PC-3 (cell line): ENCODE measurements at regions not wholly inside any gene's neighbourhood (a gene's known extent, or its start where the extent isn't known, plus 50 kb on each side); places are given as distances from the start of the nearest gene placed in this dataset.

Source experiments
- ATAC-seq: fragments of 200-7000 bp; cut with Tn5 transposase; 2 replicates; pipeline ENCODE4 v1.9.1; 2020; ENCODE audit warnings: mild to moderate bottlenecking, moderate library complexity
- BruUV-seq: library from RNA; stranded (reverse); fragments of 400-500 nt; replicated peaks from 2 replicates; lab custom pipeline; 2021; lab: Mats Ljungman, UMichigan
- CTCF ChIA-PET: fragments of 300-600 bp; sonication (Branson Sonifier 250); formaldehyde crosslinking; loops from one replicate; lab custom pipeline; 2022; ENCODE audit warnings: antibody characterized with exemption; lab: Charles Lee
- POLR2A ChIA-PET: fragments of 300-600 bp; sonication (Branson Sonifier 250); formaldehyde crosslinking; loops from one replicate; lab custom pipeline; 2022; ENCODE audit warnings: antibody characterized with exemption; ENCODE audit not compliant: unreplicated experiment; lab: Charles Lee
- DNase-seq: peaks from one replicate; pipeline ENCODE4 v3.0.0-alpha.2; 2015
- H2AFZ ChIP-seq: fragments of 300-600 bp; sonication (generic); 2 replicates; pipeline ENCODE4 v1.6.0; 2016; ENCODE audit warnings: antibody characterized with exemption, low read length
- H3F3A ChIP-seq: fragments of 300-600 bp; sonication (generic); one replicate; pipeline ENCODE4 v1.6.0; 2017; ENCODE audit warnings: antibody characterized with exemption, low read length, control low read depth, mild to moderate bottlenecking; ENCODE audit not compliant: unreplicated experiment
- H3K27ac ChIP-seq: fragments of 300-600 bp; sonication (generic); 2 replicates; pipeline ENCODE4 v1.5.1; 2016; ENCODE audit warnings: mild to moderate bottlenecking, low read length
- H3K27me3 ChIP-seq: fragments of 300-600 bp; sonication (generic); 2 replicates; pipeline ENCODE4 v1.6.1; 2016; ENCODE audit warnings: low read length, mixed read lengths
- H3K36me3 ChIP-seq: fragments of 300-600 bp; sonication (generic); 2 replicates; pipeline ENCODE4 v1.6.1; 2016; ENCODE audit warnings: low read depth, mixed run types, low read length, mixed read lengths
- H3K4me1 ChIP-seq: fragments of 300-600 bp; sonication (generic); 2 replicates; pipeline ENCODE4 v1.5.1; 2016; ENCODE audit warnings: low read length; ENCODE audit not compliant: insufficient read depth
- H3K4me2 ChIP-seq: fragments of 300-600 bp; sonication (generic); 2 replicates; pipeline ENCODE4 v1.6.0; 2016; ENCODE audit warnings: low read length
- H3K4me3 ChIP-seq: fragments of 300-600 bp; sonication (generic); 2 replicates; pipeline ENCODE4 v1.5.1; 2016; ENCODE audit warnings: mild to moderate bottlenecking, low read length, mixed read lengths
- H3K79me2 ChIP-seq: fragments of 300-600 bp; sonication (generic); 2 replicates; pipeline ENCODE4 v1.6.1; 2017; ENCODE audit warnings: low read length, mixed read lengths
- H3K9ac ChIP-seq: fragments of 300-600 bp; sonication (generic); 2 replicates; pipeline ENCODE4 v1.6.0; 2016; ENCODE audit warnings: mild to moderate bottlenecking, low read length
- H3K9me2 ChIP-seq: fragments of 300-600 bp; sonication (generic); replicated peaks from 2 replicates; pipeline ENCODE4 v1.6.1; 2016; ENCODE audit warnings: mixed run types, low read length, mixed read lengths
- H3K9me3 ChIP-seq: fragments of 300-600 bp; sonication (generic); 2 replicates; pipeline ENCODE4 v1.6.1; 2016; ENCODE audit warnings: low read length, mixed read lengths
- H4K20me1 ChIP-seq: fragments of 300-600 bp; sonication (generic); 2 replicates; pipeline ENCODE4 v1.6.1; 2016; ENCODE audit warnings: low read length, mixed read lengths
- CTCF ChIP-seq: fragments of 300-600 bp; sonication (generic); conservative IDR thresholded peaks from 2 replicates; pipeline ENCODE4 v1.5.1; 2017; ENCODE audit warnings: antibody characterized with exemption, low read depth, mild to moderate bottlenecking, low read length
- EZH2 ChIP-seq: fragments of 300-600 bp; sonication (generic); IDR thresholded peaks from one replicate; pipeline ENCODE4 v1.6.1; 2017; ENCODE audit warnings: antibody characterized with exemption, mild to moderate bottlenecking, low read length; ENCODE audit not compliant: unreplicated experiment
- EZH2phosphoT487 ChIP-seq: fragments of 300-600 bp; sonication (generic); IDR thresholded peaks from 2 replicates; pipeline ENCODE4 v1.6.1; 2018; ENCODE audit warnings: mild to moderate bottlenecking, antibody characterized with exemption, low read length, borderline replicate concordance
- intact Hi-C: fragments of 100-400 bp; cut with micrococcal nuclease; formaldehyde crosslinking; loops from 2 replicates; pipeline ENCODE4 v1.9.0; 2023

- intact Hi-C loops = no loop called here
- no peak for TF ChIP-seq EZH2phosphoT487
- no peak for TF ChIP-seq CTCF
- TF ChIP-seq EZH2 = no peak
- no peaks in the 10 kb centered on the region for H4K20me1 ChIP-seq
- DNase-seq (no peak), ATAC-seq (no peak)
- ChIA-PET POLR2A (no interaction called here), CTCF (no interaction called here)
- H3K4me2 ChIP-seq = no peak overlapping the region
- no peaks in the 10 kb centered on the region for H3F3A ChIP-seq
- no peak overlapping the region for H2AFZ ChIP-seq
- H3K9ac ChIP-seq = no peak overlapping the region
- no peaks in the 10 kb centered on the region for H3K9me2 ChIP-seq
- BruUV-seq = no TSS peak
- no peaks in the 10 kb centered on the region for H3K4me1 ChIP-seq
- H3K36me3 ChIP-seq = no peaks in the 10 kb centered on the region
- H3K79me2 ChIP-seq = no peaks in the 10 kb centered on the region
- no peaks in the 10 kb centered on the region for H3K9me3 ChIP-seq
- no peak overlapping the region for H3K27ac ChIP-seq
- H3K4me3 ChIP-seq = no peak overlapping the region
- no peaks in the 10 kb centered on the region for H3K27me3 ChIP-seq
These were observed 850.5 kb downstream of the NR2F1-AS1 start for GRCh38 chr5:92730486-92730885.

GRCh38 chr5:92729088-92729487 lies 851.9 kb downstream of the NR2F1-AS1 start:
- Histone ChIP-seq H3K9ac (no peak overlapping the region), H3K9me2 (no peaks in the 10 kb centered on the region), H3K9me3 (no peaks in the 10 kb centered on the region), H3K4me3 (no peak overlapping the region), H3K36me3 (no peaks in the 10 kb centered on the region), H3K27ac (no peak overlapping the region), H3K4me2 (no peak overlapping the region), H3F3A (no peaks in the 10 kb centered on the region), H3K27me3 (no peaks in the 10 kb centered on the region), H3K4me1 (no peaks in the 10 kb centered on the region), H3K79me2 (no peaks in the 10 kb centered on the region), H2AFZ (no peak overlapping the region), H4K20me1 (no peaks in the 10 kb centered on the region)
- no peak for DNase-seq
- no peak for ATAC-seq
- no TSS peak for BruUV-seq
- TF ChIP-seq EZH2 (no peak), CTCF (no peak), EZH2phosphoT487 (no peak)
- POLR2A ChIA-PET = no interaction called here
- intact Hi-C loops = no loop called here
- CTCF ChIA-PET = no interaction called here

- CTCF ChIA-PET = no interaction called here
- BruUV-seq = no TSS peak
- ATAC-seq = no peak
These were observed 865.0 kb downstream of the NR2F1-AS1 start for GRCh38 chr5:92715946-92716520.

More at GRCh38 chr5:92715946-92716520, 865.0 kb downstream of the NR2F1-AS1 start:
- H3F3A ChIP-seq = no peaks in the 10 kb centered on the region
- H4K20me1 ChIP-seq = no peaks in the 10 kb centered on the region
- H3K36me3 ChIP-seq = no peaks in the 10 kb centered on the region
- no peak for DNase-seq
- H3K4me3 ChIP-seq = no peak overlapping the region
- POLR2A ChIA-PET = no interaction called here
- no peaks in the 10 kb centered on the region for H3K9me3 ChIP-seq
- no peaks in the 10 kb centered on the region for H3K27me3 ChIP-seq
- TF ChIP-seq EZH2 = no peak
- H3K27ac ChIP-seq = no peak overlapping the region
- no peak overlapping the region for H2AFZ ChIP-seq
- no peaks in the 10 kb centered on the region for H3K79me2 ChIP-seq
- H3K9me2 ChIP-seq = no peaks in the 10 kb centered on the region
- intact Hi-C loops = no loop called here
- no peak overlapping the region for H3K4me2 ChIP-seq
- H3K9ac ChIP-seq = no peak overlapping the region
- no peaks in the 10 kb centered on the region for H3K4me1 ChIP-seq
